ENCODE measurements at regions not wholly inside any gene's neighbourhood (a gene's known extent, or its start where the extent isn't known, plus 50 kb on each side); places are given as distances from the start of the nearest gene placed in this dataset.
A peak's percentile ranks its signal among the peaks of the same experiment; 100 is the strongest.
"Not testable (repeated sequence)": the region's sequence is repeated elsewhere in the genome, so short reads cannot be mapped to it uniquely, and the experiment has no call there.

GRCh38 chr6:134778431-134778830 lies 171.5 kb downstream of the ALDH8A1 start:
- no peak for DNase-seq

- DNase-seq, result peak; percentile 14
These were observed 175.7 kb downstream of the ALDH8A1 start for GRCh38 chr6:134774201-134774638.

GRCh38 chr6:134772671-134773360 lies 177.1 kb downstream of the ALDH8A1 start:
- no peak for DNase-seq

- DNase-seq, result no peak
These were observed 181.0 kb downstream of the ALDH8A1 start for GRCh38 chr6:134768931-134769330.

GRCh38 chr6:134766497-134766896 lies 183.4 kb downstream of the ALDH8A1 start:
- DNase-seq, result no peak

GRCh38 chr6:134764741-134765140 lies 185.2 kb downstream of the ALDH8A1 start:
- DNase-seq, result no peak

GRCh38 chr6:134763575-134763974 lies 186.3 kb downstream of the ALDH8A1 start:
- not testable (repeated sequence) for DNase-seq

- DNase-seq, result no peak
These were observed 191.3 kb downstream of the ALDH8A1 start for GRCh38 chr6:134758621-134759020.

- DNase-seq, result no peak
These were observed 192.0 kb downstream of the ALDH8A1 start for GRCh38 chr6:134757911-134758361.

GRCh38 chr6:134756374-134757025 lies 193.4 kb downstream of the ALDH8A1 start:
- no peak for DNase-seq

- no peak for DNase-seq
These were observed 195.7 kb downstream of the ALDH8A1 start for GRCh38 chr6:134754013-134754690.

- DNase-seq, result no peak
These were observed 196.9 kb downstream of the ALDH8A1 start for GRCh38 chr6:134753001-134753400.

GRCh38 chr6:134752445-134752844 lies 197.5 kb downstream of the ALDH8A1 start:
- no peak for DNase-seq

- peak; percentile 21 for DNase-seq
These were observed 199.2 kb downstream of the ALDH8A1 start for GRCh38 chr6:134750669-134751068.

- no peak for DNase-seq
These were observed 201.4 kb downstream of the ALDH8A1 start for GRCh38 chr6:134748484-134748883.

- not testable (repeated sequence) for DNase-seq
These were observed 202.7 kb downstream of the ALDH8A1 start for GRCh38 chr6:134747197-134747596.

- no peak for DNase-seq
These were observed 203.8 kb downstream of the ALDH8A1 start for GRCh38 chr6:134746140-134746539.

GRCh38 chr6:134745192-134745591 lies 204.7 kb downstream of the ALDH8A1 start:
- DNase-seq, result not testable (repeated sequence)

GRCh38 chr6:134744301-134744700 lies 205.6 kb downstream of the ALDH8A1 start:
- DNase-seq, result no peak

GRCh38 chr6:134741200-134741536 lies 208.7 kb downstream of the ALDH8A1 start:
- DNase-seq, result peak; percentile 35

GRCh38 chr6:134740473-134741199 lies 209.3 kb downstream of the ALDH8A1 start:
- DNase-seq, result no peak

- no peak for DNase-seq
These were observed 209.9 kb downstream of the ALDH8A1 start for GRCh38 chr6:134740027-134740373.

GRCh38 chr6:134739299-134740026 lies 210.4 kb downstream of the ALDH8A1 start:
- no peak for DNase-seq
